HL-60 (cell line): ENCODE measurements at regions not wholly inside any gene's neighbourhood (a gene's known extent, or its start where the extent isn't known, plus 50 kb on each side); places are given as distances from the start of the nearest gene placed in this dataset.

Experiments used
- DNase-seq, 2 experiments: peaks; one replicate each; pipeline ENCODE4 v3.0.0-alpha.2; 2010 to 2020; ENCODE audit warnings: low read depth in 1 of 2, low spot score in 1 of 2
- H3K27ac ChIP-seq: fragments of 250-450 bp; sonication (Bioruptor Pico); replicated peaks from 2 replicates; pipeline ENCODE4 v1.5.1; 2020; ENCODE audit warnings: mild to moderate bottlenecking, moderate library complexity
- H3K27me3 ChIP-seq: fragments of 250-450 bp; sonication (Bioruptor Pico); 2 replicates; pipeline ENCODE4 v1.5.1; 2021; ENCODE audit warnings: mild to moderate bottlenecking, moderate library complexity; ENCODE audit not compliant: insufficient read depth, poor library complexity, severe bottlenecking
- H3K4me3 ChIP-seq: replicated peaks from 2 replicates; pipeline ENCODE4 v1.5.1; 2011; ENCODE audit warnings: mild to moderate bottlenecking, control low read depth, low read length; ENCODE audit not compliant: insufficient read depth
- GABPA ChIP-seq: IDR thresholded peaks from 2 replicates; pipeline ENCODE4 v1.6.1; 2012; ENCODE audit warnings: low read depth
- POLR2AphosphoS5 ChIP-seq: IDR thresholded peaks from 2 replicates; pipeline ENCODE4 v1.6.1; 2012; ENCODE audit warnings: low read depth
- REST ChIP-seq: IDR thresholded peaks from 2 replicates; pipeline ENCODE4 v1.6.1; 2012; ENCODE audit warnings: low read depth; ENCODE audit not compliant: insufficient replicate concordance
- SPI1 ChIP-seq: IDR thresholded peaks from 2 replicates; pipeline ENCODE4 v1.6.1; 2012; ENCODE audit warnings: low read depth, mild to moderate bottlenecking, borderline replicate concordance
- TF ChIP-seq, protein P1 (sequence below): IDR thresholded peaks from one replicate; pipeline ENCODE4 v1.5.1; 2011; ENCODE audit warnings: low read length, control low read depth, inconsistent platforms; ENCODE audit not compliant: insufficient read depth

- TF ChIP-seq, protein P1, sequence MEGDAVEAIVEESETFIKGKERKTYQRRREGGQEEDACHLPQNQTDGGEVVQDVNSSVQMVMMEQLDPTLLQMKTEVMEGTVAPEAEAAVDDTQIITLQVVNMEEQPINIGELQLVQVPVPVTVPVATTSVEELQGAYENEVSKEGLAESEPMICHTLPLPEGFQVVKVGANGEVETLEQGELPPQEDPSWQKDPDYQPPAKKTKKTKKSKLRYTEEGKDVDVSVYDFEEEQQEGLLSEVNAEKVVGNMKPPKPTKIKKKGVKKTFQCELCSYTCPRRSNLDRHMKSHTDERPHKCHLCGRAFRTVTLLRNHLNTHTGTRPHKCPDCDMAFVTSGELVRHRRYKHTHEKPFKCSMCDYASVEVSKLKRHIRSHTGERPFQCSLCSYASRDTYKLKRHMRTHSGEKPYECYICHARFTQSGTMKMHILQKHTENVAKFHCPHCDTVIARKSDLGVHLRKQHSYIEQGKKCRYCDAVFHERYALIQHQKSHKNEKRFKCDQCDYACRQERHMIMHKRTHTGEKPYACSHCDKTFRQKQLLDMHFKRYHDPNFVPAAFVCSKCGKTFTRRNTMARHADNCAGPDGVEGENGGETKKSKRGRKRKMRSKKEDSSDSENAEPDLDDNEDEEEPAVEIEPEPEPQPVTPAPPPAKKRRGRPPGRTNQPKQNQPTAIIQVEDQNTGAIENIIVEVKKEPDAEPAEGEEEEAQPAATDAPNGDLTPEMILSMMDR = no peak
- TF ChIP-seq GABPA (no peak), REST (no peak), SPI1 (no peak)
- H3K27me3 ChIP-seq = no peaks in the 10 kb centered on the region
- no peak for DNase-seq
- H3K4me3 ChIP-seq = no peak overlapping the region
- no peak overlapping the region for H3K27ac ChIP-seq
Observed at GRCh38 chrX:107551546-107551945, 76.8 kb upstream of the PRPS1 start.

- no peak for DNase-seq
- Histone ChIP-seq H3K27me3 (no peaks in the 10 kb centered on the region), H3K4me3 (no peak overlapping the region), H3K27ac (no peak overlapping the region)
- TF ChIP-seq REST (no peak), SPI1 (no peak), GABPA (no peak), POLR2AphosphoS5 (no peak)
- TF ChIP-seq, protein P1 = no peak
Observed at GRCh38 chrX:107552930-107553329, 75.4 kb upstream of the PRPS1 start.

- Histone ChIP-seq H3K4me3 (no peak overlapping the region), H3K27me3 (no peaks in the 10 kb centered on the region), H3K27ac (no peak overlapping the region)
- TF ChIP-seq GABPA = no peak
- TF ChIP-seq, protein P1 = no peak
- no peak for TF ChIP-seq SPI1
- DNase-seq = no peak
Observed at GRCh38 chrX:107556967-107557366, 71.3 kb upstream of the PRPS1 start.

DNA sequence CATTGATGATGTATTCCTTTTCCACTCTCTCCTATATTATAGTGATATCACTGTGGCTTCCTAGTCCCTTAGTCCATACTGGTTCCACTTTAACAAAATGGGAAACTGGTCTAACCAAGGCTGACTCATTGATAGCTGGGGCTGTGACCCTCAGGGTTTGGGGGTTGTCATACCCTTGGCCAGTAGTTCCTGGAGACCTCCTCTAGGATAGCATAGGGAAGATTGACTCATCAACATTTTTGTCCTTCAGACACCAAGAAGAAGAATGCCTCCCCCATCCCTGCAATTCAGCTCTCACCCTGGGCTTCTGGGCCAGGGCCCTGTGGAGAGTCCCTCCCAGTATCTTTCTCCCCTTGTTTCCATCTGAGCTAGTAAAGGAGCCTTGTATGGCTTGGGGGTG is 68.8 kb upstream of the PRPS1 start:
- TF ChIP-seq POLR2AphosphoS5 (no peak), GABPA (no peak), SPI1 (no peak), REST (no peak)
- TF ChIP-seq, protein P1 = no peak
- DNase-seq = no peak
- no peak overlapping the region for H3K27ac ChIP-seq

More for the DNA sequence above, 68.8 kb upstream of the PRPS1 start:
- no peak overlapping the region for H3K4me3 ChIP-seq
- H3K27me3 ChIP-seq = no peaks in the 10 kb centered on the region
